Gastroesophageal sphincter (tissue), 4 donors: ENCODE measurements at regions not wholly inside any gene's neighbourhood (a gene's known extent, or its start where the extent isn't known, plus 50 kb on each side); places are given as distances from the start of the nearest gene placed in this dataset.

ENCODE experiments used
- ATAC-seq: fragments of 150-250 bp; one replicate; pipeline ENCODE4 v1.9.1; 2016; ENCODE audit warnings: mild to moderate bottlenecking, moderate library complexity
- H3K27ac ChIP-seq, 4 donors: fragments of 200-600 bp; sonication (generic) in 3 of 4; 1 replicate in 3 of 4; 2 replicates in 1 of 4; pipeline ENCODE4 v1.5.1; 2016 to 2019
- H3K27me3 ChIP-seq: fragments of 200-600 bp; sonication (generic); one replicate; pipeline ENCODE4 v1.5.1; 2019
- H3K36me3 ChIP-seq, 2 donors: fragments of 200-600 bp; sonication (generic); one replicate each; pipeline ENCODE4 v1.5.1; 2019; ENCODE audit warnings: control low read depth in 1 of 2
- H3K4me1 ChIP-seq, 3 donors: fragments of 200-600 bp; sonication (generic); 1 replicate in 2 of 3; 2 replicates in 1 of 3; pipeline ENCODE4 v1.5.1; 2016 to 2019; ENCODE audit warnings: control low read depth in 2 of 3
- H3K4me3 ChIP-seq, 2 donors: fragments of 200-600 bp; sonication (generic); one replicate each; pipeline ENCODE4 v1.5.1; 2019; ENCODE audit warnings: mild to moderate bottlenecking in 1 of 2, moderate library complexity in 1 of 2
- H3K9me3 ChIP-seq, 3 donors: fragments of 200-600 bp; sonication (generic); one replicate each; pipeline ENCODE4 v1.5.1; 2017 to 2019; ENCODE audit warnings: control low read depth in 2 of 3
- CTCF ChIP-seq, 4 experiments: fragments of 200-600 bp in 2 of 4; fragments of 450-650 bp in 2 of 4; sonication (generic) in 1 of 4; IDR thresholded peaks; one replicate each; pipeline ENCODE4 v1.5.1; 2017 to 2019; ENCODE audit warnings: antibody characterized with exemption in 4 of 4, mild to moderate bottlenecking in 2 of 4, moderate library complexity in 2 of 4
- EP300 ChIP-seq: sonication (generic); formaldehyde crosslinking; IDR thresholded peaks from one replicate; pipeline ENCODE4 v1.6.1; 2017; ENCODE audit warnings: antibody characterized with exemption, mild to moderate bottlenecking
- POLR2A ChIP-seq, 2 donors: fragments of 450-650 bp; IDR thresholded peaks; one replicate each; pipeline ENCODE4 v1.6.1; 2017; ENCODE audit warnings: antibody characterized with exemption in 2 of 2, mild to moderate bottlenecking in 2 of 2, moderate library complexity in 1 of 2
- POLR2AphosphoS5 ChIP-seq: sonication (generic); formaldehyde crosslinking; IDR thresholded peaks from one replicate; pipeline ENCODE4 v1.6.1; 2017; ENCODE audit warnings: antibody characterized with exemption
- WGBS, 2 donors: methylation state at CpG; one replicate each; pipeline ENCODE4 v1.1.5; 2018; ENCODE audit warnings: low coverage in 1 of 2; 5-methylcytosine and 5-hydroxymethylcytosine counted together

- no peak for ATAC-seq
- H3K4me1 ChIP-seq = no peaks in the 10 kb centered on the region
- H3K4me3 ChIP-seq = no peak overlapping the region
- WGBS, 2 donors = 65 to 79% methylated on average over 5 of the region's 5 CpGs
- no peaks in the 10 kb centered on the region for H3K9me3 ChIP-seq
- peaks cover 11% of the 10 kb centered on the region for H3K27me3 ChIP-seq
- no peak overlapping the region for H3K27ac ChIP-seq
- no peaks in the 10 kb centered on the region for H3K36me3 ChIP-seq
- TF ChIP-seq POLR2AphosphoS5 (no peak), EP300 (no peak), CTCF (IDR thresholded peaks at IDR 0.05) (no peak)
These were observed 212.0 kb upstream of the NFIA start for GRCh38 chr1:60870269-60870865.

- Histone ChIP-seq H3K4me1 (no peaks in the 10 kb centered on the region), H3K9me3 (no peaks in the 10 kb centered on the region), H3K27me3 (peaks cover 11% of the 10 kb centered on the region), H3K27ac (no peak overlapping the region), H3K4me3 (no peak overlapping the region), H3K36me3 (no peaks in the 10 kb centered on the region)
- ATAC-seq = no peak
- TF ChIP-seq POLR2AphosphoS5 (no peak), CTCF (IDR thresholded peaks at IDR 0.05) (no peak), POLR2A (IDR thresholded peaks at IDR 0.05) (no peak), EP300 (no peak)
- 95 to 100% methylated on average over 2 of the region's 2 CpGs for WGBS, 2 donors
These were observed 213.3 kb upstream of the NFIA start for GRCh38 chr1:60868901-60869663.

GRCh38 chr1:60867782-60868181 is 214.6 kb upstream of the NFIA start:
- H3K27ac ChIP-seq = no peak overlapping the region
- no peak for ATAC-seq
- no peak overlapping the region for H3K4me3 ChIP-seq
- peaks cover 11% of the 10 kb centered on the region for H3K27me3 ChIP-seq
- no peaks in the 10 kb centered on the region for H3K36me3 ChIP-seq
- H3K9me3 ChIP-seq = no peaks in the 10 kb centered on the region
- H3K4me1 ChIP-seq = no peaks in the 10 kb centered on the region
- TF ChIP-seq CTCF (IDR thresholded peaks at IDR 0.05) (no peak), POLR2AphosphoS5 (no peak), EP300 (no peak), POLR2A (IDR thresholded peaks at IDR 0.05) (no peak)
- WGBS, 2 donors = 84% methylated on average over 4 to 12 of the region's 12 CpGs

- WGBS, 2 donors = 26 to 47% methylated on average over 2 to 3 of the region's 3 CpGs
- TF ChIP-seq POLR2AphosphoS5 (no peak), CTCF (IDR thresholded peaks at IDR 0.05) (no peak), EP300 (no peak), POLR2A (IDR thresholded peaks at IDR 0.05) (no peak)
- Histone ChIP-seq H3K27ac (no peak overlapping the region), H3K4me3 (no peak overlapping the region), H3K9me3 (no peaks in the 10 kb centered on the region), H3K27me3 (peaks cover 11% of the 10 kb centered on the region), H3K4me1 (no peaks in the 10 kb centered on the region), H3K36me3 (no peaks in the 10 kb centered on the region)
- ATAC-seq = no peak
These were observed 215.3 kb upstream of the NFIA start for GRCh38 chr1:60866917-60867531.
